ENCODE measurements at regions not wholly inside any gene's neighbourhood (a gene's known extent, or its start where the extent isn't known, plus 50 kb on each side); places are given as distances from the start of the nearest gene placed in this dataset.

- Histone ChIP-seq H3K27me3 (no peaks in the 10 kb centered on the region), H3K4me1 (peaks cover 0 to 26% (median 22%) of the 10 kb centered on the region in 4 donors), H3K27ac (no peak overlapping the region), H3K36me3 (no peaks in the 10 kb centered on the region), H3K9me3 (no peaks in the 10 kb centered on the region), H3K4me3 (no peak overlapping the region)
- no peak for DNase-seq
- TF ChIP-seq CTCF (IDR thresholded peaks at IDR 0.05): no peak
- intact Hi-C loops (cut with DNase I; ENCODE audit: low total_unique reads): no loop called here
These were observed 126.0 kb upstream of the ERCC6L2 start for GRCh38 chr9:95749493-95749892.

- intact Hi-C loops (cut with DNase I; ENCODE audit: low total_unique reads): no loop called here
- Histone ChIP-seq H3K4me3 (no peak overlapping the region), H3K36me3 (no peaks in the 10 kb centered on the region), H3K27ac (no peak overlapping the region), H3K27me3 (no peaks in the 10 kb centered on the region), H3K4me1 (no peaks in the 10 kb centered on the region), H3K9me3 (no peaks in the 10 kb centered on the region)
- no peak for DNase-seq
- TF ChIP-seq CTCF (IDR thresholded peaks at IDR 0.05): no peak
These were observed 128.9 kb upstream of the ERCC6L2 start for GRCh38 chr9:95746408-95747180.

GRCh38 chr9:95742821-95743220 is 132.7 kb upstream of the ERCC6L2 start:
- Histone ChIP-seq H3K27ac (no peak overlapping the region), H3K27me3 (no peaks in the 10 kb centered on the region), H3K4me1 (no peaks in the 10 kb centered on the region), H3K9me3 (no peaks in the 10 kb centered on the region), H3K4me3 (no peak overlapping the region), H3K36me3 (no peaks in the 10 kb centered on the region)
- no peak for DNase-seq
- TF ChIP-seq CTCF (IDR thresholded peaks at IDR 0.05): no peak
- intact Hi-C loops (cut with DNase I; ENCODE audit: low total_unique reads): no loop called here

GRCh38 chr9:95741631-95742030 is 133.9 kb upstream of the ERCC6L2 start:
- intact Hi-C loops (cut with DNase I; ENCODE audit: low total_unique reads): no loop called here
- peaks cover 0 to 3% of the 10 kb centered on the region in 2 donors for H3K27me3 ChIP-seq
- TF ChIP-seq CTCF (IDR thresholded peaks at IDR 0.05): no peak
- H3K4me3 ChIP-seq: no peak overlapping the region
- H3K4me1 ChIP-seq: no peaks in the 10 kb centered on the region
- H3K9me3 ChIP-seq: no peaks in the 10 kb centered on the region
- no peaks in the 10 kb centered on the region for H3K36me3 ChIP-seq
- no peak for DNase-seq
- no peak overlapping the region for H3K27ac ChIP-seq

- intact Hi-C loops (cut with DNase I; ENCODE audit: low total_unique reads): no loop called here
- Histone ChIP-seq H3K27ac (no peak overlapping the region), H3K4me1 (no peaks in the 10 kb centered on the region), H3K9me3 (no peaks in the 10 kb centered on the region), H3K27me3 (peaks cover 0 to 3% of the 10 kb centered on the region in 2 donors), H3K4me3 (no peak overlapping the region), H3K36me3 (no peaks in the 10 kb centered on the region)
- TF ChIP-seq CTCF (IDR thresholded peaks at IDR 0.05): no peak
- DNase-seq: no peak
These were observed 135.1 kb upstream of the ERCC6L2 start for GRCh38 chr9:95740217-95741004.

Measured in tibial artery (tissue), 4 donors.